KMS-11 (cell line): ENCODE measurements at regions not wholly inside any gene's neighbourhood (a gene's known extent, or its start where the extent isn't known, plus 50 kb on each side); places are given as distances from the start of the nearest gene placed in this dataset.

Experiments used
- H2AFZ ChIP-seq: fragments of 200-600 bp; sonication (generic); 2 replicates; pipeline ENCODE4 v1.6.1; 2016; ENCODE audit warnings: antibody characterized with exemption, mixed run types, low read depth
- H3K27ac ChIP-seq: fragments of 200-600 bp; sonication (generic); 2 replicates; pipeline ENCODE4 v1.6.1; 2016; ENCODE audit warnings: mild to moderate bottlenecking, mixed run types
- H3K27me3 ChIP-seq: fragments of 200-600 bp; sonication (generic); 2 replicates; pipeline ENCODE4 v1.6.1; 2017; ENCODE audit warnings: mild to moderate bottlenecking, low read depth, mixed run types, moderate library complexity; ENCODE audit not compliant: insufficient read depth
- H3K36me3 ChIP-seq: fragments of 200-600 bp; sonication (generic); 2 replicates; pipeline ENCODE4 v1.6.1; 2017; ENCODE audit warnings: mild to moderate bottlenecking, mixed run types; ENCODE audit not compliant: insufficient read depth
- H3K4me1 ChIP-seq: fragments of 200-600 bp; sonication (generic); 2 replicates; pipeline ENCODE4 v1.6.1; 2016; ENCODE audit warnings: mild to moderate bottlenecking, low read depth, mixed run types; ENCODE audit not compliant: poor library complexity, severe bottlenecking
- H3K4me2 ChIP-seq: fragments of 200-600 bp; sonication (generic); 2 replicates; pipeline ENCODE4 v1.7.0; 2016; ENCODE audit warnings: mild to moderate bottlenecking, mixed run types
- H3K4me3 ChIP-seq: fragments of 200-600 bp; sonication (generic); IDR thresholded peaks from 2 replicates; pipeline ENCODE4 v1.6.1; 2017; ENCODE audit warnings: low read depth, low read length, mixed read lengths; ENCODE audit not compliant: insufficient read depth
- H3K79me2 ChIP-seq: fragments of 200-600 bp; sonication (generic); 2 replicates; pipeline ENCODE4 v1.6.1; 2016; ENCODE audit warnings: low read depth, mixed run types; ENCODE audit not compliant: insufficient read depth
- H3K9ac ChIP-seq: fragments of 200-600 bp; sonication (generic); 2 replicates; pipeline ENCODE4 v1.6.1; 2016; ENCODE audit warnings: mild to moderate bottlenecking, mixed run types
- H4K20me1 ChIP-seq: fragments of 200-600 bp; sonication (generic); 2 replicates; pipeline ENCODE4 v1.6.1; 2016; ENCODE audit warnings: mild to moderate bottlenecking, mixed run types; ENCODE audit not compliant: insufficient read depth
- TF ChIP-seq, protein P1 (sequence below): fragments of 200-600 bp; sonication (generic); conservative IDR thresholded peaks from 2 replicates; pipeline ENCODE4 v1.6.1; 2017; ENCODE audit warnings: low read depth, mild to moderate bottlenecking, antibody characterized with exemption, low read length, moderate library complexity, mixed read lengths

DNA sequence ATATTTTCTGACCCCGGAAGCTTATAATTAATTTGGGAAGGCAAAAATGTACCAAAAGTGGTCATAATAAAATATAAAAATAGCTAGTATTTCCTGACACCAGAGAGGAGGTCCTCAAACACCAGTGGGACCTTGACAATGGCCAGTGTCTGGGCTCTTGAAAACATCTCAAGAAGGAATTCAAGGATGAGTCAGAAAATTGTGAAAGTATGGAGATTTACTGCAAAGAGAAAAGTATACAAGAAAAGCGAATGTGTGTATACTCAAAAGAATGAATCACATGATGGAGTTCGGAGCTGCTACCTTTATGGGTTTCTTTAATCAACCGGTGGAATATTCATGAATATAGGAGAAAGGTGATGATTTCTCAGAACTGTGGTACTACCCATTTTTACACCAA lies 1709.0 kb upstream of the WWC1 start:
- no peaks in the 10 kb centered on the region for H3K4me1 ChIP-seq
- no peak overlapping the region for H3K4me2 ChIP-seq
- H3K79me2 ChIP-seq = no peaks in the 10 kb centered on the region
- no peak overlapping the region for H2AFZ ChIP-seq
- H3K27ac ChIP-seq = no peak overlapping the region
- no peak overlapping the region for H3K4me3 ChIP-seq
- no peaks in the 10 kb centered on the region for H3K27me3 ChIP-seq
- TF ChIP-seq, protein P1, sequence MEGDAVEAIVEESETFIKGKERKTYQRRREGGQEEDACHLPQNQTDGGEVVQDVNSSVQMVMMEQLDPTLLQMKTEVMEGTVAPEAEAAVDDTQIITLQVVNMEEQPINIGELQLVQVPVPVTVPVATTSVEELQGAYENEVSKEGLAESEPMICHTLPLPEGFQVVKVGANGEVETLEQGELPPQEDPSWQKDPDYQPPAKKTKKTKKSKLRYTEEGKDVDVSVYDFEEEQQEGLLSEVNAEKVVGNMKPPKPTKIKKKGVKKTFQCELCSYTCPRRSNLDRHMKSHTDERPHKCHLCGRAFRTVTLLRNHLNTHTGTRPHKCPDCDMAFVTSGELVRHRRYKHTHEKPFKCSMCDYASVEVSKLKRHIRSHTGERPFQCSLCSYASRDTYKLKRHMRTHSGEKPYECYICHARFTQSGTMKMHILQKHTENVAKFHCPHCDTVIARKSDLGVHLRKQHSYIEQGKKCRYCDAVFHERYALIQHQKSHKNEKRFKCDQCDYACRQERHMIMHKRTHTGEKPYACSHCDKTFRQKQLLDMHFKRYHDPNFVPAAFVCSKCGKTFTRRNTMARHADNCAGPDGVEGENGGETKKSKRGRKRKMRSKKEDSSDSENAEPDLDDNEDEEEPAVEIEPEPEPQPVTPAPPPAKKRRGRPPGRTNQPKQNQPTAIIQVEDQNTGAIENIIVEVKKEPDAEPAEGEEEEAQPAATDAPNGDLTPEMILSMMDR = no peak
- H3K9ac ChIP-seq = no peak overlapping the region
- no peaks in the 10 kb centered on the region for H4K20me1 ChIP-seq
- no peaks in the 10 kb centered on the region for H3K36me3 ChIP-seq

DNA sequence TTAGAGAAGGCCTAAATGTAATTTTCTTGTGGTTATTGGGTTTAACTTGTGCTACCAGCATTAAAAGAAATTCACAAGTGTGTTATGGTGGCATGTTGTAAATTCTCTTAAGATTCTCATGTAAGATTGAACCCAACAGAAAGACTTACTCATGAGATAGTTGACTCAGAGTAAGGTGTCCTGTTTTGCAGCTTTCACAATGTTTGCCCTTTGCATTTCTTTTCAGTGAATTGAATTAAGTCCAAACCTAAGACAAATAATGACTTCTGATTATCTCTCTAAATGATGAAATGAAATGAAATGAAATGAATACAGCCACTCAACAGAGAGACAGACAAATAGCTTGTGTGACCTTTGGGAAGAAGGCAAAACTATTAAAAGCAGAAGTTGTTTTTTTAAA lies 1696.9 kb upstream of the WWC1 start:
- Histone ChIP-seq H2AFZ (no peak overlapping the region), H3K27me3 (no peaks in the 10 kb centered on the region), H4K20me1 (no peaks in the 10 kb centered on the region), H3K79me2 (no peaks in the 10 kb centered on the region), H3K4me2 (peak overlapping the region; percentile 71), H3K4me3 (no peak overlapping the region), H3K36me3 (no peaks in the 10 kb centered on the region), H3K4me1 (peaks cover 34% of the 10 kb centered on the region), H3K9ac (no peak overlapping the region), H3K27ac (peak overlapping the region; percentile 42; the same call in 1 of the 2 replicates)
- TF ChIP-seq, protein P1 = no peak

DNA sequence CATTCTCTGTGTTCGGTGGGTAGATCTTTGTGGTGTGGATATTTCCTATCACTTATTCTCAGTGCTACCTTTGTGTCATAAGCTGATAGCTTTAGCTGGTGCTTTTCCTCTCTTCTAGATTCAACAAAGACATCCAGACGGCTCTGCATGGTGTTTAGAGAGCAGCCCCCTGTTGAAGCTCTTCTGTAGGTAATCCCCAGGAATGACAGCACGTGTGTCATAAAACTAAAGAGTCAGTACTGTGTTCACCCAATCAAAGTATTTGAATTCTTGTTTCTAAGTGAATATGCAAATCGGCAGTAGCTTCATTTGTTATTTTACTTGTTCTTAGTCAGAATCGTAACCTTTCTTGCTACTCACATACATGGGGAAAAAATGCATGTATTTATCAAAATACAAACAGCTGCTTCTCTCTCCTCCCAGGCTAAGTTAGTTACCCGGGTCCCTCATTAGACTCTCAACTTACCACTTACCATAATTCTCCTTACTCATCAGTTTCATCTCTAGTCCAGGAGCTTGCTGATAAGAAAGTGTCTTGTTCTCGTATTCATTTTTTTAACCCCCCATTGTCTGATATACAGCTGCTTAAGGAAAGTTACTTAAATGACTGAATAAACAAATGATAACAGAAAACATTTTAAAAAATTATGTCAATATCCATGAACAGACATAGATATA lies 1696.0 kb upstream of the WWC1 start:
- Histone ChIP-seq H2AFZ (peak overlapping the region; percentile 30; the same call in 1 of the 2 replicates), H3K36me3 (no peaks in the 10 kb centered on the region), H4K20me1 (no peaks in the 10 kb centered on the region), H3K4me2 (peak overlapping the region; percentile 71), H3K9ac (no peak overlapping the region), H3K4me3 (no peak overlapping the region), H3K27me3 (no peaks in the 10 kb centered on the region), H3K27ac (peak overlapping the region; percentile 42; the same call in 1 of the 2 replicates), H3K4me1 (peaks cover 34% of the 10 kb centered on the region), H3K79me2 (no peaks in the 10 kb centered on the region)
- TF ChIP-seq, protein P1 = no peak

DNA sequence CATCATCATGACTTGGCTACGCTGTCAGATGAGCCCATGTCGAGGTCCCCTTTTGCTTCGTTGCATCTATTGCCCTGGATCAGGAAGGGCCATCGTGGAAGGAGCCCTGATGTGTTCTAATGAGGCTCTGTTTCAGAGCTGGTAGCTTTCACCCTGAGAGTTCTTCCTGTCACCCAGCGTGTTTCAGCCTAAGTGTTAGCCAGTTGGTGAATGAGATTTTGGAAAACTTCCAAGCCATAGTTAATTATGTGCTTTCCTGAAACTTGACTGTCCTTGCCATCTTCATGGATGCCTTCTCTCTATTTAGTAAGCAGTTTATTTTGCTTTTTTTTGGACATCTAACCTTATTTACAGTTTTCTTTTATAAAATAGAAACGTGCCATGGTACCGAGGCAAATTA lies 1695.4 kb upstream of the WWC1 start:
- H2AFZ ChIP-seq = peak overlapping the region; percentile 30
- H3K27ac ChIP-seq = peak overlapping the region; percentile 42; the same call in 1 of the 2 replicates
- peak overlapping the region; percentile 71 for H3K4me2 ChIP-seq
- peaks cover 34% of the 10 kb centered on the region for H3K4me1 ChIP-seq
- H3K9ac ChIP-seq = no peak overlapping the region
- no peaks in the 10 kb centered on the region for H3K27me3 ChIP-seq
- H3K4me3 ChIP-seq = no peak overlapping the region
- no peaks in the 10 kb centered on the region for H3K79me2 ChIP-seq
- no peaks in the 10 kb centered on the region for H4K20me1 ChIP-seq
- H3K36me3 ChIP-seq = no peaks in the 10 kb centered on the region
- TF ChIP-seq, protein P1 = no peak
